ENCODE measurements at regions not wholly inside any gene's neighbourhood (a gene's known extent, or its start where the extent isn't known, plus 50 kb on each side); places are given as distances from the start of the nearest gene placed in this dataset.

DNA sequence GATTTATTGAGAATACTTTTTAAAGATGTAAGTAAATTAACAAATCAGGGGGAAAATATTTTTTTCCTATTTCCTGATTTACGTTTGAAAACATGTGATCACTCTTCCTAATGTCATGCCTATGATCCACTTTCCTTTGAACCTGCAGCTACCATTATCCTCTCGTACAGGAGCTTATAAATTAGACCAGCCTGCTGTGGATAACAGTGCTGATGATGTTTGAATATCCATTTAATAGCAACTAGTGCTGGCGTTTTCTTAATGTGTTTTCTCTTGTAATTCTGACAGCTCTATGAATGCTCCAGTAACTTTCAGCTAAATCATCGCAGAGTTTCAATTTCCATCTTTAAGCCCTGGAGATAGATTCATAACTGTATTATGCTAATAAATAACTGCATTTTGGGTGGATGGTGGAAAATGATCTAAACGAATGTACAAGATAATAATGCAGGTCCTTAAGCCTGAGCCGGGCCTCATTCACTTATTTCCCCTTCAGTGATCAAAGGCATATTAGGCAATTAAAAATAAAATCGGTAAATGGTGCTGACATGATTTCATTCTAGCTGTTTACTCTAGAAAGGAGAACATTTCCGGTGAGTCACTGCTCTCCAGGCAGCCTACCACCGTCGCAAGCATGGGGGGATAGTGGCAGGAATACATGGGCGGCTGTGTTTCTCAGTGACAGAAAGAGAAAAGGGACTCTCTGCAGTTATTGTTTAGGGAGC lies 58.5 kb upstream of the SLC24A5 start:
- Mint-ChIP-seq H3K9me3 (no peaks in the 10 kb centered on the region), H3K4me1 (peaks cover 0 to 4% (median 0%) of the 10 kb centered on the region in 4 donors), H3K27me3 (peaks cover 3 to 4% of the 10 kb centered on the region in 2 donors), H3K27ac (no peak overlapping the region), H3K4me3 (no peak overlapping the region), H3K36me3 (no peaks in the 10 kb centered on the region)
- ChIA-PET CTCF (ENCODE audit: partially characterized antibody) (no interaction called here), POLR2A (ENCODE audit: partially characterized antibody) (no interaction called here)
- Histone ChIP-seq H3K4me1 (ENCODE audit: insufficient read depth, low read length) (no peaks in the 10 kb centered on the region), H3K4me3 (ENCODE audit: low read length in 2 of 2) (no peak overlapping the region), H3K27ac (ENCODE audit: low read depth, low read length) (no peak overlapping the region), H3K27me3 (ENCODE audit: insufficient read depth, low read length) (no peaks in the 10 kb centered on the region), H3K9me3 (ENCODE audit: control insufficient read depth in 1 of 2, low read length in 2 of 2) (no peaks in the 10 kb centered on the region), H3K36me3 (ENCODE audit: insufficient read depth, low read length) (no peaks in the 10 kb centered on the region)
- intact Hi-C loops (cut with micrococcal nuclease): no loop called here
- no peak for DNase-seq

DNA sequence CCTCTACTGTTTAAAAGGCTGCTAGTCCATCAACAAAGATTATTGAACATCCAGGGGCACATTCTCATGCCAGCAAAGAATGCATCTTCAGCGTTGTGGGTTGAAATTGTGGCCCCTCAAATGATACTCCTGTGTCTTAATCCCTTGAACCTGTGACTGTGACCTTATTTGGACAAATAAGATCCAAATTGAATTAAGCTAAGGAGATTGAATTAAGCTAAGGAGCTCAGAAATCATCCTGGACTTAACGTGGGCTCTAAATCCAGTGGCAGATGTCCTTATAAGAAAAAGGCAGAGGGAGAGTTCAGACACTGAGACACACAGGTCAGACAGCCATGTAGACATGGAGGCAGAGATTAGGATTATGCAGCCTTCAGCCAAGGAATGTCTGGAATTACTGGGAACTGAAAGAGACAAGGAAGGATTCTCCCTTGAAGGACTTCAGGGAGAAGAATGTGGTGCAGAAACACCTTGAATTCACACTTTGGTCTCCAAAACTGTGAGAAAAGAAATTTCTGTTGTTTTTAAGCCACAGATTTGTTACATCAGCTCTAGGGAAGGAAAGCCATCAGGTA lies 57.3 kb upstream of the SLC24A5 start:
- no peak overlapping the region for H3K27ac Mint-ChIP-seq
- Histone ChIP-seq H3K4me1 (ENCODE audit: insufficient read depth, low read length) (no peaks in the 10 kb centered on the region), H3K4me3 (ENCODE audit: low read length in 2 of 2) (no peak overlapping the region), H3K27me3 (ENCODE audit: insufficient read depth, low read length) (no peaks in the 10 kb centered on the region), H3K36me3 (ENCODE audit: insufficient read depth, low read length) (no peaks in the 10 kb centered on the region), H3K9me3 (ENCODE audit: control insufficient read depth in 1 of 2, low read length in 2 of 2) (no peaks in the 10 kb centered on the region), H3K27ac (ENCODE audit: low read depth, low read length) (no peak overlapping the region)
- no peak for DNase-seq
- H3K27me3 Mint-ChIP-seq: peaks cover 3 to 4% of the 10 kb centered on the region in 2 donors
- H3K9me3 Mint-ChIP-seq: no peaks in the 10 kb centered on the region
- ChIA-PET CTCF (ENCODE audit: partially characterized antibody) (no interaction called here), POLR2A (ENCODE audit: partially characterized antibody) (no interaction called here)
- intact Hi-C loops (cut with micrococcal nuclease): no loop called here
- no peak overlapping the region for H3K4me3 Mint-ChIP-seq
- no peaks in the 10 kb centered on the region for H3K36me3 Mint-ChIP-seq
- H3K4me1 Mint-ChIP-seq: peaks cover 0 to 2% (median 0%) of the 10 kb centered on the region in 4 donors

DNA sequence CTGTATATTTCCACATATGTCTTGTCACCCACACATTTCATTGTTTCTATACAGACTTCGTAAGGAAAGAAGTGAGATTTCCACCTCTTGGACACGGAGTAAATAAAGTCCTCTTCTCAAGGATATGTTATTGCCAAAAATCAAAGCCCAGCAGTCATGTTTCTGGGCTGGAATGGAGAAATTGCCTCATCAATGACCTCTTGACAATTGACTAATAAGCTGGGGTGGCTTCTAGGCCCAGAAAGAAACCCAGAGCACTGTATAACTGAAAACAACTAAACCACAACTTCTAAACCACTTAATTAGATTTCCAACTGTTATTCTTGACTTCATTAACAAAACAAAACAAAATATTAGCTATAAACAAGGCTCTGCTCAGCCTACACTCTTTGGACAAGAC lies 56.4 kb upstream of the SLC24A5 start:
- intact Hi-C loops (cut with micrococcal nuclease): no loop called here
- Mint-ChIP-seq H3K4me3 (no peak overlapping the region), H3K4me1 (no peaks in the 10 kb centered on the region), H3K27ac (no peak overlapping the region), H3K27me3 (peaks cover 3 to 4% of the 10 kb centered on the region in 2 donors), H3K36me3 (no peaks in the 10 kb centered on the region), H3K9me3 (no peaks in the 10 kb centered on the region)
- Histone ChIP-seq H3K27ac (ENCODE audit: low read depth, low read length) (no peak overlapping the region), H3K9me3 (ENCODE audit: control insufficient read depth in 1 of 2, low read length in 2 of 2) (no peaks in the 10 kb centered on the region), H3K4me1 (ENCODE audit: insufficient read depth, low read length) (no peaks in the 10 kb centered on the region), H3K27me3 (ENCODE audit: insufficient read depth, low read length) (no peaks in the 10 kb centered on the region), H3K4me3 (ENCODE audit: low read length in 2 of 2) (no peak overlapping the region), H3K36me3 (ENCODE audit: insufficient read depth, low read length) (no peaks in the 10 kb centered on the region)
- CTCF ChIA-PET (ENCODE audit: partially characterized antibody): no interaction called here
- DNase-seq: no peak
- POLR2A ChIA-PET (ENCODE audit: partially characterized antibody): no interaction called here

DNA sequence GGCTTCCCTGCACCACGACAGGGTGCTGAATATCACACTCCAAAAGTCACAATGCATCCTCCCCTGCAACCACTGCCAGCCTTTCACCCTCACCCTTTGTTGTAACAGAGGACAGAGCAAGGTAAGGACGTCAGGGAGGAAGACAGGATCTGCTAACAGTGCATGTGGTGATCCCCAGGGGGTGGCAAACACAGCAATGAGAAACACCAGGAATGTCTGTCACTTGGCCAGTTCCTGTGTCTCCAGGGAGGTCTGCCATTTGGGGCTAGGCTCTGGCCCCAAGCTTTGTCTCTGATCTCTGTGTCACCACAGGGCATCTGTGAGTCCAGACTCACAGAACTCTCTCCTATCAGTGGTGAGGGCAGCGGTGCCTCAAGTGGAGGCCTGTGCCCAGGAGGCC lies 54.3 kb upstream of the SLC24A5 start:
- no peak overlapping the region for H3K27ac ChIP-seq (ENCODE audit: low read depth, low read length)
- CTCF ChIA-PET (ENCODE audit: partially characterized antibody): no interaction called here
- DNase-seq: no peak
- intact Hi-C loops (cut with micrococcal nuclease): no loop called here
- no peaks in the 10 kb centered on the region for H3K9me3 Mint-ChIP-seq
- POLR2A ChIA-PET (ENCODE audit: partially characterized antibody): no interaction called here
- no peaks in the 10 kb centered on the region for H3K4me1 Mint-ChIP-seq
- H3K4me3 ChIP-seq (ENCODE audit: low read length in 2 of 2): no peak overlapping the region
- H3K36me3 Mint-ChIP-seq: no peaks in the 10 kb centered on the region
- no peaks in the 10 kb centered on the region for H3K36me3 ChIP-seq (ENCODE audit: insufficient read depth, low read length)
- peaks cover 3% of the 10 kb centered on the region in 2 donors for H3K27me3 Mint-ChIP-seq
- no peak overlapping the region for H3K4me3 Mint-ChIP-seq
- no peaks in the 10 kb centered on the region for H3K27me3 ChIP-seq (ENCODE audit: insufficient read depth, low read length)
- no peaks in the 10 kb centered on the region for H3K9me3 ChIP-seq (ENCODE audit: control insufficient read depth in 1 of 2, low read length in 2 of 2)
- H3K4me1 ChIP-seq (ENCODE audit: insufficient read depth, low read length): no peaks in the 10 kb centered on the region
- H3K27ac Mint-ChIP-seq: peak overlapping the region in 2 of 7 donors; percentile 10 to 61
